CD4-positive, alpha-beta T cell (primary cell): ENCODE measurements at regions not wholly inside any gene's neighbourhood (a gene's known extent, or its start where the extent isn't known, plus 50 kb on each side); places are given as distances from the start of the nearest gene placed in this dataset.

Experiments used
- ATAC-seq: fragments of 200-7000 bp; cut with Tn5 transposase; one replicate; pipeline ENCODE4 v1.10.0; 2022; ENCODE audit warnings: mild to moderate bottlenecking; ENCODE audit not compliant: poor library complexity
- CTCF ChIA-PET: fragments of 350-600 bp; sonication (Branson Sonifier 250); formaldehyde crosslinking; loops from one replicate; lab custom pipeline; 2021; ENCODE audit warnings: antibody characterized with exemption, inconsistent platforms; lab: Charles Lee
- POLR2A ChIA-PET: fragments of 350-600 bp; sonication (Branson Sonifier 250); formaldehyde crosslinking; loops from one replicate; lab custom pipeline; 2021; ENCODE audit warnings: antibody characterized with exemption, inconsistent platforms; lab: Charles Lee
- DNase-seq, 14 experiments: peaks; one replicate each; pipeline ENCODE4 v3.0.0-alpha.2; 2013 to 2020; ENCODE audit warnings: mixed read lengths in 2 of 14
- H3K27ac ChIP-seq, 2 donors: one replicate each; pipeline versions ENCODE4 v1.5.1 to v1.7.0; 2013; ENCODE audit warnings: low read length in 2 of 2, low read depth in 1 of 2, mild to moderate bottlenecking in 1 of 2
- H3K27me3 ChIP-seq, 2 experiments: 1 replicate in 1 of 2; 2 replicates in 1 of 2; pipeline versions ENCODE4 v1.6.1 to v1.7.0; 2013; ENCODE audit warnings: low read length in 2 of 2, control low read depth in 1 of 2, mild to moderate bottlenecking in 1 of 2, moderate library complexity in 1 of 2; ENCODE audit not compliant: insufficient read depth in 2 of 2, control insufficient read depth in 1 of 2
- H3K36me3 ChIP-seq: one replicate; pipeline ENCODE4 v1.6.1; 2013; ENCODE audit warnings: low read length, control low read depth; ENCODE audit not compliant: insufficient read depth
- H3K4me1 ChIP-seq: one replicate; pipeline ENCODE4 v1.6.1; 2013; ENCODE audit warnings: low read length, control low read depth; ENCODE audit not compliant: insufficient read depth
- H3K4me3 ChIP-seq: one replicate; pipeline ENCODE4 v1.5.1; 2013; ENCODE audit warnings: mild to moderate bottlenecking, low read length, moderate library complexity
- H3K9me3 ChIP-seq, 2 experiments: 1 replicate in 1 of 2; 2 replicates in 1 of 2; pipeline versions ENCODE4 v1.6.1 to v1.7.0; 2013; ENCODE audit warnings: low read length in 2 of 2, mild to moderate bottlenecking in 2 of 2, control low read depth in 1 of 2, moderate library complexity in 1 of 2; ENCODE audit not compliant: control insufficient read depth in 1 of 2, insufficient read depth in 1 of 2
- H3K27ac Mint-ChIP-seq: one replicate; pipeline ENCODE4 v1.8.0; 2020; ENCODE audit warnings: mixed read lengths
- H3K27me3 Mint-ChIP-seq: one replicate; pipeline ENCODE4 v1.8.0; 2021; ENCODE audit warnings: mixed read lengths
- H3K36me3 Mint-ChIP-seq: one replicate; pipeline ENCODE4 v1.8.0; 2021; ENCODE audit warnings: low read depth, mixed read lengths
- H3K4me1 Mint-ChIP-seq: one replicate; pipeline ENCODE4 v1.8.0; 2021; ENCODE audit warnings: low read depth, mixed read lengths
- H3K4me3 Mint-ChIP-seq: one replicate; pipeline ENCODE4 v1.8.0; 2020; ENCODE audit warnings: mild to moderate bottlenecking, mixed read lengths
- H3K9me3 Mint-ChIP-seq: one replicate; pipeline ENCODE4 v1.8.0; 2020; ENCODE audit warnings: mixed read lengths
- intact Hi-C, 2 experiments: fragments of 100-400 bp; cut with DNase I in 1 of 2; cut with micrococcal nuclease in 1 of 2; formaldehyde crosslinking; loops; one replicate each; pipeline versions ENCODE4 v1.15.1 to v1.9.0; 2023 to 2025; cut with DNase I, micrococcal nuclease
- TF ChIP-seq, protein P1 (sequence below): fragments of 200-600 bp; IDR thresholded peaks from one replicate; pipeline ENCODE4 v1.8.0; 2022; ENCODE audit warnings: antibody characterized with exemption, mild to moderate bottlenecking

DNA sequence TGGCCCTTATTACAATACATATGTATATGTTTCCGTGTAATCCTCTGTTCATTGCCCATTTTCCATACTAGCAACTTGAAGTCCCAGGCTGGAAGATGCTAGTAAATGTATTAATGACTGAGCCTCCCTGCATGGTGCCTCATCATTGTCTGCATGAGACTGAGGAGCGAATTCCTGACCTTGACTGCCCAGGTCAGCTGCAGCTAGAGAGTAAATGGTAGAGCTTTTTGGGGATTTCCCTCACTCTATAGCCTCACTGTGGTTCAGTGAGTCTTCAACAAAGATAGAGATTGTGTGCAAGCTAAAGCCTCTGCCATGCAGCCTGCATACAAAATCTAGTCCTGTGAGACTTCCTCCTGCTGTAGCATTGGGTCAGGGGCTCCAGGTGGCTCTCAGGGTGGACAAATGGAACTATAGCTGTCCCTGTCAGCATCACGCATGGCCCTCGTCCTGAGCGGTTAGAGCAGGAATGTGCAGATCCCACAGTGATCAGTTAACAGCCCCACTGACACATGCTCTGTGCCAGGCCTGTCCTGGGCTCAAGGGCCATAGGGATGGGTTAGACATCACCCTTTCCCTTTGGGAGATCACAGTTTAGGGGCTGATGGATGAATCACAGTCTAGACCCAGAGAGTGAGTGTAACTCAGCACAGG is 741.7 kb downstream of the MATN1 start:
- H3K27ac ChIP-seq = no peak overlapping the region
- DNase-seq = no peak
- H3K4me1 ChIP-seq = no peaks in the 10 kb centered on the region
- TF ChIP-seq, protein P1, sequence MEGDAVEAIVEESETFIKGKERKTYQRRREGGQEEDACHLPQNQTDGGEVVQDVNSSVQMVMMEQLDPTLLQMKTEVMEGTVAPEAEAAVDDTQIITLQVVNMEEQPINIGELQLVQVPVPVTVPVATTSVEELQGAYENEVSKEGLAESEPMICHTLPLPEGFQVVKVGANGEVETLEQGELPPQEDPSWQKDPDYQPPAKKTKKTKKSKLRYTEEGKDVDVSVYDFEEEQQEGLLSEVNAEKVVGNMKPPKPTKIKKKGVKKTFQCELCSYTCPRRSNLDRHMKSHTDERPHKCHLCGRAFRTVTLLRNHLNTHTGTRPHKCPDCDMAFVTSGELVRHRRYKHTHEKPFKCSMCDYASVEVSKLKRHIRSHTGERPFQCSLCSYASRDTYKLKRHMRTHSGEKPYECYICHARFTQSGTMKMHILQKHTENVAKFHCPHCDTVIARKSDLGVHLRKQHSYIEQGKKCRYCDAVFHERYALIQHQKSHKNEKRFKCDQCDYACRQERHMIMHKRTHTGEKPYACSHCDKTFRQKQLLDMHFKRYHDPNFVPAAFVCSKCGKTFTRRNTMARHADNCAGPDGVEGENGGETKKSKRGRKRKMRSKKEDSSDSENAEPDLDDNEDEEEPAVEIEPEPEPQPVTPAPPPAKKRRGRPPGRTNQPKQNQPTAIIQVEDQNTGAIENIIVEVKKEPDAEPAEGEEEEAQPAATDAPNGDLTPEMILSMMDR = no peak
- H3K9me3 ChIP-seq = peaks cover 3 to 6% of the 10 kb centered on the region in 2 experiments
- H3K4me3 ChIP-seq = no peak overlapping the region
- ChIA-PET CTCF (no interaction called here), POLR2A (no interaction called here)
- no peaks in the 10 kb centered on the region for H3K36me3 ChIP-seq
- intact Hi-C loops = no loop called here
- Mint-ChIP-seq H3K4me3 (no peak overlapping the region), H3K36me3 (no peaks in the 10 kb centered on the region), H3K27ac (no peak overlapping the region), H3K27me3 (peaks cover 39% of the 10 kb centered on the region), H3K4me1 (no peaks in the 10 kb centered on the region), H3K9me3 (peaks cover 8% of the 10 kb centered on the region)
- ATAC-seq = no peak
- H3K27me3 ChIP-seq = peaks cover 0 to 10% of the 10 kb centered on the region in 2 experiments

DNA sequence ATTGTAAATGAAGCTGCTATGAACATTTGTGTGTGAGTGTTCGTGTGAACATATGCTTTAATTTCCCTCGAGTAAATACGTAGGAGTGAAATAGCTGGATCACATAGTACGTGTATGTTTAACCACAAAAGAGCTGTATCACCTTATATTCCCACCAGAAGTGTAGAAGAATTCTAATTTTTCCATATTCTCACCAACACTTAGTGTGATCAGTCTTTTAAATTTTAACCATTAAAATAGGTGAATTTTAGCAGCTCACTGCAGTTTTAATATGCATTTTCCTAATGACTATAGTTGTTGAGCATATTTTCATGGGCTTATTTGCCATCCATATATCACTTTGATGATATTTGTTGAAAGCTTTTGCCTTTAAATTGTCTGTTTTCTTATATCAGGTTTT is 741.2 kb downstream of the PTPRU start:
- Mint-ChIP-seq H3K27ac (no peak overlapping the region), H3K27me3 (peaks cover 13% of the 10 kb centered on the region), H3K36me3 (no peaks in the 10 kb centered on the region), H3K4me3 (no peak overlapping the region), H3K9me3 (peaks cover 12% of the 10 kb centered on the region), H3K4me1 (no peaks in the 10 kb centered on the region)
- H3K36me3 ChIP-seq = no peaks in the 10 kb centered on the region
- ChIA-PET POLR2A (no interaction called here), CTCF (no interaction called here)
- no peaks in the 10 kb centered on the region for H3K4me1 ChIP-seq
- ATAC-seq (no peak), DNase-seq (no peak)
- intact Hi-C loops = no loop called here
- no peak overlapping the region for H3K4me3 ChIP-seq
- peaks cover 3 to 6% of the 10 kb centered on the region in 2 experiments for H3K9me3 ChIP-seq
- H3K27me3 ChIP-seq = peaks cover 0 to 10% of the 10 kb centered on the region in 2 experiments
- H3K27ac ChIP-seq = no peak overlapping the region
- TF ChIP-seq, protein P1 = no peak

DNA sequence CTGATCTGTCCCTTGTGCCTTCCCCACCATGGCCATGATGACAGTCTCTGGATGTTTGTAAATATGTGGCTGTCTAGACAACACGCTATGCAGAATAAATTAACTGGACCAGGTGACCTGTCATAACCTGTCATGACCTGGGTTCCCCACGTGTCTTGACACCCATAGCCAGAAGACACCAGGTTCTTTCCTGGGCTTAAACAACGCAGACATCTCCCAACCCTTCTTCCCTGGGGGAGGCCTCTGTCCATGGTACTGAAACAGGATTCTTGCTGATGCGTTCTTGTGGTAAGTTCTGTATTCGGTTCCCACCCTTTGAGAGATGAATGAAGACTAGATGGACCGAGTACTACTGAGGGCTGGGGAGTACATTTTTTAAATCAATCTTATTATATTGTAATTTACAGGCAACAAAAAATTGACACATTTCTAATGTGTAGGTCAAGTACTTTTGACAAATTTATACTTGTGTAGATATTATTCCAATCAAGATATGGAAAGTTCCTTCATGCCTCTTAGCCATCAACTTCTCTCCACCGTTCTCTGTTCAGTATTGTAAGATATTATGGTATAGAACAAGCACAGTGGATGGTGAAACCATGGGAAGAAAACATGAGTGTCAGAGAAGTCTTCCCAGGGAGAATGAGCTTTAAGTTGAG is 738.8 kb downstream of the PTPRU start:
- no peak for DNase-seq
- CTCF ChIA-PET = no interaction called here

More for the DNA sequence above, 738.8 kb downstream of the PTPRU start:
- no peaks in the 10 kb centered on the region for H3K36me3 ChIP-seq
- H3K27ac Mint-ChIP-seq = no peak overlapping the region
- H3K4me3 ChIP-seq = no peak overlapping the region
- TF ChIP-seq, protein P1 = no peak
- no peaks in the 10 kb centered on the region for H3K36me3 Mint-ChIP-seq
- H3K4me3 Mint-ChIP-seq = no peak overlapping the region
- H3K27me3 Mint-ChIP-seq = peaks cover 20% of the 10 kb centered on the region
- H3K4me1 Mint-ChIP-seq = no peaks in the 10 kb centered on the region
- no peaks in the 10 kb centered on the region for H3K4me1 ChIP-seq
- H3K9me3 Mint-ChIP-seq = peaks cover 9% of the 10 kb centered on the region
- POLR2A ChIA-PET = no interaction called here
- H3K27me3 ChIP-seq = no peaks in the 10 kb centered on the region
- H3K27ac ChIP-seq = no peak overlapping the region
- intact Hi-C loops = no loop called here
- H3K9me3 ChIP-seq = peaks cover 0 to 3% of the 10 kb centered on the region in 2 experiments
- ATAC-seq = no peak
